ENCODE measurements at regions not wholly inside any gene's neighbourhood (a gene's known extent, or its start where the extent isn't known, plus 50 kb on each side); places are given as distances from the start of the nearest gene placed in this dataset.
"Not testable (repeated sequence)": the region's sequence is repeated elsewhere in the genome, so short reads cannot be mapped to it uniquely, and the experiment has no call there.

DNA sequence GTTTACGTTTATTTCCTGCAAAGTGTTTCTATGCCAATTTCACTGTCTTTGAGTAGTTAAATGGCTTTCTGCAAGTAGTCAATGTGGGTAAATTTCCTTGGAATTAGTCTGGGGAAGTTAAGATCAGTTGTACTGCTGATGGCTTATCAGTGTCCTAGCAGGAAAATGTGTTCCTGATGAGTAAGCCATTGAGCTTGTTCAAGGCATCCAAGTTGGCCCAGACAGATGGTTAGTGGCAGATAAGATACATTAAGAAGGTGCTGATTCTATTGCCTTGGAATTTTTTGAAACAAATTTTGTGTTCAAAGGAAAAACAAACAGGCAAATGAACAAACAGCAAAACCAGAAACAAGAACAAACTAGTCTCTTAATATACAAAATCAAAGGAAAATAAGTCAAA lies 258.4 kb downstream of the MAP2K6 start:
- no peak for DNase-seq

DNA sequence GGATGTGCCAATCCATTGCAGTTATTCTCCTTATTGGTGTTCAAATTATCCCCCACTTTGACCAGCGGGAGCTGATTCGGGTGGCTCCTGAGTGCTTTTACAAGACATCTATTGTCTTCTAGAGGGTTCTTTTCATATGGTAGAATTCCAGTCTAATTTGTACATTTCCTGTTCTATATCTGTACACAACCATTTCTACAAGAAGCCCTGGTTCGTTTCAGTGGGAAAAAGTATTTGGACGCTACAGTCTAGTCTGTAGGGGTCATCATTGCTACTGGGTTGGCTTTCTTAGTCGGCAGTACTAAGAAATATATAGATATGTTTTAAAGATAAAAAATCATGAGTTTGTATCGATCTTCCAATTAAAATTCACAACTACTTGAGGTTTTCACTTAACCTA lies 262.6 kb downstream of the MAP2K6 start:
- DNase-seq = no peak

DNA sequence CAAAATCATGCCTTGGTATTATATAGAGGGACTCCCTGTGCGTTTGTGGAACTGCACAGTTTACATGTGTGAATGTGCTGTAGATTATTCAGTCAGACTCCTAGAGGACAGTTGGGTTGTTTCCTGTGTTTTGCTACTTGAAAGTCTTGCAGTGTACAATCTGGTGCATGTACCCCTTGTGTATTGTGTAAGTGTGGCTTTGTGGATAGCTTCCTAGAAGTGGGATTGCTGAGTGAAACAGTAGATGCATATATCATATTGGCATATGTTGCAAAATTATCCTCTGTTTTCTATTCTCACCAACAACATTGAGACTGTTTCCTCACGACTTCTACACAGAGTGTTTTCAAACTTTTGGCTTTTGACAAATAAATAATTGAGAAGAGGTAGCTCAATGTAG lies 263.7 kb downstream of the MAP2K6 start:
- no peak for DNase-seq

DNA sequence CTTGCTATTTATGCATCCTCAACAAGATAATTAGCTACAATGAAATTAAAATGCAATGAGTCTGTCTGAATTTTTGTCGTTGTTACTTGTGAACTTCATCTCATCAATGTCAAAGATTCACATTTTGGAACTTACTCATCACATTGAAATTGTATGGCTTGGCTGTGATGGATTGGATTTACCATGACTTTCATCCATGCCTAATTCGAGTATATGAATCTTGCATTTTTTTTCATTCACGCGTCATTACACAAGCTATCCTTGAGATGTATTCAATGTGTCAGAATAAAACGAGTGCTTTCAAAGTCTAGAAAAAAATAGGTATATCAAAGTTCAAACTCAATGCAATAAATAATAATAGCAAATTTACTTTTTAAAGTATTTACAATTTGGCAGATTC lies 265.3 kb downstream of the MAP2K6 start:
- DNase-seq = no peak

DNA sequence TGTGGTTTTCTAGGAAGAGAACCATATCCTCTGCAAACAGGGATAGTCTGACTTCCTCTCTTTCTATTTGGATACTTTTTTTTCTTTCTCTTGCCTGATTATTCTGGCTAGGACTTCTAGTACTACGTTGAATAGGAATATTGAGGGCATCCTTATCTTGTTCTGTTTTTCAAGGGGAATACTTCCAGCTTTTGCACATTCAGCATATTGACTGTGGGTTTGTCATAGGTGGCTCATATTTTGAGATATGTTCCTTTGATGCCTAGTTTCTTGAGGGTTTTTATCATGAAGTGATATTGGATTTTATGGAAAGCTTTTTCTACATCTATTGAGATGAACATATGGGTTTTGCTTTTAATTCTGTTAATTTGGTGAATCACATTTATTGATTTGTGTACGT lies 269.8 kb downstream of the MAP2K6 start:
- DNase-seq = no peak

DNA sequence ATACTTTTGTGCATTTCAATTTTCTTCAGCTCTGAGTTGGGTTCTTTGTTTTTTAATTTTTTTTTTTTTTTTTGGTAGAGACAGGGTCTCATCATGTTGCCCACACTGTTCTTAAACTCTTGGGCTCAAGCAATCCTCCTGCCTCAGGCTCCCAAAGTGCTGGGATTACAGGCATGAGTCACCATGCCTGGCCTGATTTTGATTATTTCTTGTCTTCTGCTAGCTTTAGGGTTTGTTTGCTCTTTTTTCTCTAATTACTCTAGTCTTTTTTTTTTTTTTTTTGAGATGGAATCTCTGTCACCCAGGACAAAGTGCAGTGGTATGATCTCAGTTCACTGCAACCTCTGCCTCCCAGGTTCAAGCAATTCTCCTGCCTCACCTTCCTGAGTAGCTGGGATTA lies 270.7 kb downstream of the MAP2K6 start:
- DNase-seq = not testable (repeated sequence)

DNA sequence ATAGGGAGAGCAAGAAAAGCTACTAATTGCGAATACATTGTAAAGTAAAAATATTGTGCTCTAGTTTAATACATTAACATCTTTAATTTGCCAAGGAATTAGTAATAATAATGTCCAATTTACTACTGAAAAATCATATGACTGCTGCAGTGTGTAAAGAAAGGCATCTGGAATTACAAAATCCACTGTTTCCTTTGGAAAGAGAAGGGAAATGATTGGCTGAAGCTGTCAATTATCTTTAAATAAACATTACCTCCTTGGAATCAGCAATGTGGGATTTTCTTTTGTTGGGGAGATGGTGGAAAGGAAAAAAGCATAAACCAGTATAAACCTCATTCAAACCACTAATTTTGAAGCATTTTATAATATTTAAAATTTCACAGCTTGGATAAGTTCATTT lies 276.0 kb downstream of the MAP2K6 start:
- DNase-seq = no peak

DNA sequence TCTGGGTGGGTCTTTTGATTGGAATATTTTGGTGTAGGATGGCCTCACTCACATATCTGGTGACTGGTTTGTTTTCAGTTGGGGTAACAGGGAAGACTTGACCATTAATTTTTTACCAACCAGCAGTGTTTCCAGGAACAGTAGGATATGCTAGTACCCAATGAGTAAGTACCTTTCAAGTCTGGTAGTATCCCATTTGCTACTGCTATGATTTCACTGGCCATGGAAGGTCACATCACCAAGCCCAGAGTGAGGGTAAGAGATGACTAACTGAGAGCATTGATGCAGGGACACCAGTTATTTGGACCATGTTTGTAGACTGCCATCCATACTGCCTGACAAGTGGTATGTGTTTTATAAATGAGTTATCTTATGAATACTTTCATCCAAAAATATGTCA lies 277.7 kb downstream of the MAP2K6 start:
- DNase-seq = no peak

DNA sequence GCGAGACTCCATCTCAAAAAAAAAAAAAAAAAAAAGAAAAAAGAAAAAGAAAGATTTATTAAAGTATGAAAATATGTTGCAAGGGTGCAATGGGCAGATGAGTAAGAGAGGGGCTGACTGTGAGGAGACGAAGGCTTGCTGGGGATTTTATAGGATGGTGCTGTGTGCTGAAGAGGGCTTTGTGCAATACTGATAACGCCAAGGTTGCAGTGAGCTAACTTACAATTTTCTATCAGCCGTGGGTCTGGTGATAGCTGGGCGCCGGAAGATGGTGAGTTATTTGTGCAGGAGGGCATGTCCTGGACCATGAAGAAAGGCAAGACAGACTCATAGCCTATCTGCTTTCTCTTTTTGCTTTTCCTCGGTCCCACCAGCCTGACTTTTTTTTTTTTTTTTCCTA lies 281.1 kb downstream of the MAP2K6 start:
- no peak for DNase-seq

DNA sequence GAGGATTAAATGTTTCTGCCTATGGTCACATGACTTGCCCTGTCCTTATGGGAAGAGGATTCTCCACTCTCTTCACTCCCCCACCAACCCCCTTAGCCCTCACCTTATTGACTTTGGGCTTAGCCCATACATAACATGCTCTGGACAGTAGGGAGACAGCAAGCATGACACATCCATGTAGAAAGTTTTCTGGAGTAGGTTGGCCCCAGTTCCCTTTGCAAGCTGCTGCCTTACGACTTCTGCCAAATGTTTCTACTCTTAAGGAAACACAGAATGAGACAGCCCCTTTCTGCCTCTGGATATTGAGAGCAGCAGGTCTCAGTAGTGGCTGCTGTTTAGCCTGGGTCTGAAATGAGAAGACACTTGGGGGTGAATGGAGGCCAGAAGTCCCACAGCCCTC lies 282.2 kb downstream of the MAP2K6 start:
- no peak for DNase-seq

DNA sequence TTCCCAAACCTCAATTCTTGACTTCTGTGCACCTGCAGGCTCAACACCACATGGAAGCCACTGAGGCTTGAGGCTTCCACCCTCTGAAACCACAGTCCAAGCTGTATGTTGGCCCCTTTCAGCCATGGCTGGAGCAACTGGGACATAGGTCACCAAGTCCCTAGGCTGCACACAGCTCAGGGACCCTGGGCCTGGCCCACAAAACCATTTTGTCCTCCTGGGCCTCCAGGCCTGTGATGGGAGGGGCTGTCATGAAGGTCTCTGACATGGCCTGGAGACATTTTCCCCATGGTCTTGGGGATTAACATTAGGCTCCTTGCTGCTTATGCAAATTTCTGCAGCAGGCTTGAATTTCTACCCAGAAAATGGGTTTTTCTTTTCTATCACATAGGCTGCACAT lies 283.9 kb downstream of the MAP2K6 start:
- not testable (repeated sequence) for DNase-seq

DNA sequence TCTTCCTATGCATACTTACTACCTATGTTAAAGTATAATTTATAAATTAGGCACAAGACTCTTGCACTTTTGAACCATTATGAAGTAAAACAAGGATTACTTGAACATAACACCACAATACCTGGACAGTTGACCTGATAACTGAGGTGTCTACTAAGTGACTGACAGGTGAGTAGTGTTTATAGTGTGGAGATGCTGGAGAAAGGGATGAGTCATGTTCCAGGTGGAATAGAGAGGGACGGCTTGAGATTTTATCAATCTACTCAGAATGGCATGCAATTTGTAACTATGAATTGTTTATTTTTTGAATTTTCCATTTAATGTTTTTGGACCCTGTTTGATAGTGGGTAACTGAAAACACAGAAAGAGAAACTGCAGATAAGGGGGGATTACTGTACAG lies 287.6 kb downstream of the MAP2K6 start:
- no peak for DNase-seq

DNA sequence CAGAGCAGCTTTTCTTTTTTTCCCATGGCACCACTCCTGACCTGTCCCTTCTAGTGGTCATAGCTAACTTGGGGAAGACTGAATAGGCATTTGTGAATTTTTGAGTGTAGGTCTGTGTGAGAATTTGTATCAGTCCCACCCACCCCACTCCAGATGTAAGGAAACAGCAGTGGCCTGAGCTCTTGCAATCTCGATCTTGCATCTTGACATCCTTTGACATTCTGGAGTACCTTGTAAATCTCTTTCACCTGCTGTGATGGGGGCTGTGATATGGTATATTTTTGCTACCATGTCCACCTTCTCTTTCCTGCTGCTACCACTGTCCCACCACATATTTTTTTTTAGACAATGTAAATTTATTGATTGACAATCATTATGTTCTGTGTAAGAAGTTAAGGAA lies 289.3 kb downstream of the MAP2K6 start:
- no peak for DNase-seq

DNA sequence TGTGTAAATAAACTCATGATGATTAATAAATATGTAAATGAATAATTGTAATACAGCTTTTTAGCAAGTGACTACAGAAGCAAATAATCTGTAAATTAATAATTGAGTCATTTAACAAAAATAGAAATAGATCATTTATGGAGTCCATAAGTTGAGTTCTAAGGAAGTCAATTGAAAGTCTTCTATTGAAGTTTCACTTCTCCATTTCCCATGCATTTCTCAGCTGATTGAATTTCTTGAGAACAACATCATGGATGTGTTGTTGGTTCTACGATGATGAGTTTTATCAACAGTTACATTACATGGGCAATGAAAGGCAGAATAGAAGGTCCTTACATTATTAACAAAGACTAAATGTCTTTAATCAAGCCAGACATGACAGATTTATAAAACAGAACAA lies 290.4 kb downstream of the MAP2K6 start:
- DNase-seq = no peak

DNA sequence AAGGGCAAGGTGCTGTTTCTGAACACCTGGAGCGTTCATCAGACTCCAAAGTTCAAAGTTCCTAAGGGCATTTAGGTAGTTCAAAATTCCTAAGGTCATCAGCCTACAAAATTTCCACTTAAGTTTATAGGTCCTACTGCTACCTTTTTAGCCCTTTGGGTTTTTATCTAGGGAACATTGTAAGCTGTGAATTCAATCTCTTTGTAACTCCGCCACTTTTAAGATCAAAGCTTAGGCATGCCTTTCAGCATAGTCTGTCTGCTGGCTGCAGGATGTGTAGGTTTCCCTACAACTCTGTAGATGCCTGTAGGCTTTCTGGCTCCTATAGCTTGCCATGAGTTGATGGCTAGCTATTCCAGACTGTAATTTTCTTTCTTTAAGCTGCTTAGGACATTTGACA lies 291.6 kb downstream of the MAP2K6 start:
- DNase-seq = no peak

DNA sequence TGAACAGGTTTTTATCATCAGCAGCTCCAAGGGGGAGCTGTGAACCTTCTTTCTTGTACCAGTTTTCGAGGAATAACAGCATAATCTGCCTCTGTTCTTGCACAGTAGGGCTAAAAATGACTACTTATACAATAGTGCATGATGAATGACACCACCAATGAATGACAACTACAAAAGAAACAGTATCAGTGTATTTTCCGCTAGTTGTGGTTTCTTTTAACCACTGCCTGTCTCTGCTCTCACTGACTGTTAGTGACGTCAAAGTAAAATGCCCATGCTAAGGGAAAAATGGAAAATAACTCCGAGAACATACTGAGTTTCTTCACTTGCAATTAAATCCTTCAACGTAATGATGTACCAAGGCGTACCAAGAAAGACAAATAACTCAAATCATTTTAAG lies 294.9 kb downstream of the MAP2K6 start:
- DNase-seq = no peak

DNA sequence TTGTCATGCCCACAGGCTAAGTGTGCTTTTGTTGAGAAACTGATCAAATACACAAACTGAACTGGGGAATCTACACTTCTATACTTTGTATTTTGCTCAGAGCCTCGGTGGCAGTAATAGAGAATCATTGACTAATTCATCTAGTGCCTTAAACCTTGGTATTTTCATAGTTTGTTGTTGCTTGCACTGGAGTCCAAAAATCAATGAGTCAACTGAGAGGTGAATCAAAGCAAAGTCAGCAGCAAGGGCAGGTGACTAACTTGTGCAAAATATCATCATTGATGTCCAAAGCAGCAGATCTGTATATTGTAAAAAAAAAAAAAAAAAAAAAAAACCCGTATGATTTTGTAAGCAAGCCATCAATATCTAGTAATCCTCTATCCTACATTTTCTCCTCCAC lies 296.4 kb downstream of the MAP2K6 start:
- DNase-seq = no peak

DNA sequence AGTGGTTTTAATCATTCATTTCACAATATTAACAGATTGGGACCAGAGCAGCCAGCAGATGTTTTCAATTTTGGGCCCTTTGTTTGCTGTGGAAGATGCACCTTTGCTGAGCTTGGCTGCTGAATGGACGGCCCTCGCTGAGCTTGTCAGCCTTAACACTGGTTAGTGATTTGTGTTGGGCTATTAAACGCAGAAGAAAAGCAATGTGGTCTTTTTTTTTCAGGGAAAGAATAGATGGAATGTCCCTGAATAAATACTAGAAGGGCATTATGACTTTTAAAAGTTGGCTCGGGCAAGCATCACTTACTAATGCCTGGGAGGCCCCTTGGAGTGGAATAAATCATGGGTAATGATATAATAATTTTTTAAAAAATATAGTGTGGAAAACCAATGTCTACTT lies 297.0 kb downstream of the MAP2K6 start:
- DNase-seq = no peak

DNA sequence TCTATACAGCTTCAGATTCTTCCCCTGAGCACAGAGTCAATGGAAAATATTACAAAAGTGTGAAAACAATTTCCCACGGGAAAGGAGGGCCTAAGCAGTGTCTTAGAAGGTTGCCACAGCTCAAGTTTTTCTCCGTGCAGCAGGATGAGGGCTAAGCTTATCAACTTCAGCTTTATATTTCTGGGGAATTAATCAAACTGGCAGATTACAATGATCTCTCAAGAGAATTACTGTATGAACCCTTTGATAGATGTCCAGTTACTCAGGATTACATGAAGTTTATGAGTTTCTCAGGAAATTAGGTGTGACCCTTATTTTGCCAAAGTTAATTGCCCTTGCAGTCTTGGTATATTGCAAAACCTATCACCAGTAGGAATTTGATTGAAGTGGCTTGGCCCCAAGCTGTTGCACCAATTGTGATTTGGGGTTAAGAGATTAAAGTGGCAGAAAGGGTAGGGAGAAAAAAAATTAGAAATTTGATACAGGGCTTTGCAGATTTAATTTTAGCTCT lies 298.4 kb downstream of the MAP2K6 start:
- no peak for DNase-seq

DNA sequence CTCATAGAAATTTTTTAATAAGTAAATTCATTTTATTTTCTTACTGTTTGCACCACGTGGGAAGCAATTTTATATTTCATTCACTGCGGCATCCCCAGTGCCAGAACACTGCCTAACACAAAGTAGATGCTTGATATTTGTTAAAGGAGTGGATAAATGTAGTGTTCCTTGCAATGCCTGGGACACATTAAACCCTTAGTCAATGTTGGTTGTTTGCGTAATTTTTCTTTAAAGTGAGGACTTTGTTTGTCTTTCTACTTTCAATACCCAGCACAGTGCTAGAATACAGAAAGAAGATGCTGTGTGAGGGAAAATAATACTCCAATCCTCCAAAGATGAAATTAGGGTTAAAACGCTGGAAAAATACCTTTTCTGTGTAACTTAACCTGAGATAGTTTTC lies 299.3 kb downstream of the MAP2K6 start:
- no peak for DNase-seq

DNA sequence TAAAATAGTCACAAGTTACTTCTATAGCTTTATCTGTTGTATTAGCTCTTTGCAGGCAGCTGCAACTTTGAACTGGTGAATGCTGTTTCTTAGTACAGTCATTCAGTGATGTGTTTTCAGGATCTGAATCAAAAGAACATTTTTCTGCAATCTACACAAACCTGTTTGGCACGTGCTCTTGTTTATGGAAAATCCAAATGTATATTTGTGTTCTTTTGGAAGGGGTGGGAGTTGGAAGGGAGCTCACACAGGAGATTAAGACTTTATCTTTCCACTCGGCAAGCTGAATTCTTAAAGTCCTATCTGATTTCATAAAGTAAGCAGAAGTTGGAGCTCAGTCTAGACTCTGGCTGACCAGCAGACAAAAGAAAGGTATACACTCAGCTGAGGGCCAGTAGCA lies 300.2 kb downstream of the MAP2K6 start:
- no peak for DNase-seq

DNA sequence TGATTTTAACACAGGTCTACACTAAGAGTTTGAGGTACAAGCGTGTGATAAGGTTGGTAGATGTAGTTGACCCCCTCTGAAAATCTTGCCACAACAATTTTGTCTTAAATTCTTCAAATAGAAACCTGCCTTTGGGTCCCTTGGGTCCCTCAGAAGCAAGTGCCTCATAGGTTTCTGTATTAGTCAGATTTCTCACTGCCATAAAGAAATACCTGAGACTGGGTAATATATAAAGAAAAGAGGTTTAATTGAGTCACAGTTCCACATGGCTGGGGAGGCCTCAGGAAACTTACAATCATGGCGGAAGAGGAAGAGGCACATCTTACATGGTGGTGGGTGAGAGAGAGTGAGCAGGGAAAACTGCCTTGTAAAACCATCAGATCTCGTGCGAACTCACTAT lies 301.2 kb downstream of the MAP2K6 start:
- DNase-seq = no peak

DNA sequence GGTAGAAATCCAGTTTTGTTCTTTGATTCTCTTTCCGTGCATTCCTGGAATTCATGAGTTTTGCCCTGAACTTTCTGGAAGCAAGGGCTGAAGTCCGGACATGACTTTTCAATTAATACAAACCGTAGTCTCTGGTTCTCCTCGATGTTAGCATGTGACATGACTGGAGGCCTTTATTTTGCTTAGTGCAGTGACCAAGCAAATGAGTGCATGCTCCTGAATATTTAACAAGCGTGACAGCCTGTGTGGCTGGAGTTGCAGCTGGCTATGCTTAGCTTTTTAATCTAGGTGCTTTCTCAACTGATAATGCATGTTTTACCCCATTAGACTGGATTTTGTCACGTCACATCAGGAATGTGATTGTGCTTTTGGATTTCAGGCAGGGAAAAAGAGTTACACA lies 302.1 kb downstream of the MAP2K6 start:
- DNase-seq = no peak

DNA sequence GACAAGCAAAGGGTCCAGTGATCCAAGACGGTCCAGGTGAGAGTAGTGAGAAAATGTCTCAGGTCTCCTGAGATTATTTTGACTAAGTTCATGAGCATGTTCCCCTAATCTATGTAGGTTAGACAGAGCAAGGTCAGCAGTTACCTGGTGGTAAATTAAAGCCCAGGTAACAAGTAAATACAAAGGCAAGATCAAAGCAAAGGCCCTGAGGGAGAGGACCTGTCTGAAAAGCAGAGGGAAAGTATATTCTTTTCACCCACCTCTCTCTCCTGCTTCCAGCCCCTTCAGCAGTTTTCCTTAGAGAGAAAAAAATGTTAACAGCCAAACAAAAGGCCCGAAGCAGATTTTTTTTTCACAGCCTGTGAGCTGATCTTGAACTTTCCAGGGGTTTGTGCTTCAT lies 302.7 kb downstream of the MAP2K6 start:
- no peak for DNase-seq

DNA sequence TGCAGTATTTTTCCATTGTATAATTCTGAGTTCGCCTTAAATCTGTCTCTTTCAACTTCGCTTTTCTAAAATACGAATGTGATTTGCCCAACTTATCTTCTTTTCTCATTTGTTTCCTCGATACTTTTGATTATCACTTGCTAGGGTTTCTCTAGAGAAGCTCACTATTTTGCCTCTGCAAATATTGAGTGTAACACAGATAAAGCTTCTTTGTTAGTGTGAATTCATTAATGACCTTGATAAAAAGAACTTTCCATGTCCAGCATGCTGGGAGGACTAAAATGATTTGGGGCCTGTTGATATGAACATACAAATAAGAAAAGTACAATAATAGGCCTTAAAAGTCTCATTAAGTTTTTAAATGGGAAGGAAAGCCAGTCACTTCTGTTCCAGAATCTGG lies 303.3 kb downstream of the MAP2K6 start:
- no peak for DNase-seq

DNA sequence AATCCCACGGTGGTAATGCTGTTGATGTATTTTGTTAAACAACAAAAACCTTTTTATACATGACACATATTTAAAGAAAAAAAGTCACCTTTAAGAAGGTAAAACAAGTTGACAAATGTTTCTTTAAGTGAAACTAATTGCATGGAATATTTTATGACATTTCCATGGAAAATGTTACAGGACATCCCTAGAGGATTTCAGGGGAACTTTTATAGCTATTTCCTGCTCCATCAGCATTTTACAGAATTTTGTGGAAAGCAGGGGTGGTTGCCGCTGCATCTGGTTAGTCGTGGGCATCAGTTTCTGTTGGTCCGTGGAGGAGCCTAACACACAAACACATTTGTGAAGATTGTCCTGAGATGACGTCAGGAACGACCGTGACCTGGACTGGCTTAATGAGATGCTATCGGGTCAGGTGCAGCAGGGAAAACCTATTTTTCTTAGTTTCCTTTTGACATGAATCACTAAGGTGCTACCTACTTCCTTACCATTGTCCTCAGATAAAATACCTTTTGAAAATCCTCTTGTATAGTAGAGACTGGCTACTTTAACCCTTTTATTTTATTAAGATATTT lies 305.1 kb downstream of the MAP2K6 start:
- DNase-seq = no peak
